HepG2 (cell line): ENCODE measurements at regions not wholly inside any gene's neighbourhood (a gene's known extent, or its start where the extent isn't known, plus 50 kb on each side); places are given as distances from the start of the nearest gene placed in this dataset.

Experiments
- AGO2 ChIP-seq: fragments of 200-400 bp; formaldehyde crosslinking; optimal IDR thresholded peaks from 2 replicates; pipeline ENCODE3; 2017; ENCODE audit warnings: mild to moderate bottlenecking, low read depth, low read length, moderate library complexity
- ATF7-NPFF ChIP-seq: sonication (generic); formaldehyde crosslinking; IDR thresholded peaks from 2 replicates; pipeline ENCODE4 v1.8.1; 2023; ENCODE audit warnings: mild to moderate bottlenecking, low read depth, missing genetic modification reagents, moderate library complexity
- BORCS8-MEF2B ChIP-seq: sonication (generic); formaldehyde crosslinking; IDR thresholded peaks from 2 replicates; pipeline ENCODE4 v1.8.0; 2022; ENCODE audit warnings: mild to moderate bottlenecking, missing genetic modification reagents
- NONO ChIP-seq, 2 experiments: fragments of 450-650 bp in 1 of 2; sonication (generic) in 1 of 2; formaldehyde crosslinking in 1 of 2; IDR thresholded peaks in 1 of 2; conservative IDR thresholded peaks in 1 of 2; 2 replicates each; pipeline versions ENCODE4 v1.6.1 to v1.8.0; 2017 to 2022; ENCODE audit warnings: mild to moderate bottlenecking in 1 of 2, missing genetic modification reagents in 1 of 2, moderate library complexity in 1 of 2
- PHF5A ChIP-seq: IDR thresholded peaks from one replicate; pipeline ENCODE4 v1.6.1; 2018; ENCODE audit warnings: low read depth, missing genetic modification reagents; ENCODE audit not compliant: unreplicated experiment
- TBL1XR1 ChIP-seq: fragments of 150-350 bp; IDR thresholded peaks from 2 replicates; pipeline ENCODE4 v1.6.1; 2014; ENCODE audit warnings: borderline replicate concordance, low read length; ENCODE audit not compliant: partially characterized antibody
- TCF12 ChIP-seq, 2 experiments: fragments of 450-650 bp in 1 of 2; sonication (generic) in 1 of 2; formaldehyde crosslinking in 1 of 2; IDR thresholded peaks; 2 replicates each; pipeline versions ENCODE4 v1.6.1 to v1.8.0; 2017 to 2022; ENCODE audit warnings: antibody characterized with exemption in 1 of 2, mild to moderate bottlenecking in 1 of 2, missing genetic modification reagents in 1 of 2, moderate library complexity in 1 of 2
- XRCC5 ChIP-seq: fragments of 200-400 bp; formaldehyde crosslinking; optimal IDR thresholded peaks from 2 replicates; pipeline ENCODE3; 2017; ENCODE audit warnings: mild to moderate bottlenecking, low read length
- YEATS2 ChIP-seq: sonication (generic); formaldehyde crosslinking; IDR thresholded peaks from 2 replicates; pipeline ENCODE4 v1.4.0; 2020; ENCODE audit warnings: missing genetic modification reagents, borderline replicate concordance
- ZBTB39 ChIP-seq: sonication (generic); formaldehyde crosslinking; IDR thresholded peaks from 2 replicates; pipeline ENCODE4 v1.5.0; 2020; ENCODE audit warnings: missing genetic modification reagents
- ZNF282 ChIP-seq: fragments of 450-650 bp; IDR thresholded peaks from 2 replicates; pipeline ENCODE4 v1.6.1; 2018; ENCODE audit not compliant: partially characterized antibody
- ZNF367 ChIP-seq: sonication (generic); formaldehyde crosslinking; IDR thresholded peaks from 2 replicates; pipeline ENCODE4 v1.4.0; 2020; ENCODE audit warnings: missing genetic modification reagents, borderline replicate concordance
- ZNF776 ChIP-seq: sonication (generic); formaldehyde crosslinking; IDR thresholded peaks from 2 replicates; pipeline ENCODE4 v1.4.0; 2020; ENCODE audit warnings: mild to moderate bottlenecking, missing genetic modification reagents
- TF ChIP-seq, protein P1 (sequence below): sonication (generic); formaldehyde crosslinking; IDR thresholded peaks from 2 replicates; pipeline ENCODE4 v1.4.0; 2020; ENCODE audit warnings: mild to moderate bottlenecking, missing genetic modification reagents
- TF ChIP-seq, protein P2 (sequence below): sonication (generic); formaldehyde crosslinking; IDR thresholded peaks from 2 replicates; pipeline ENCODE4 v1.4.0; 2020; ENCODE audit warnings: mild to moderate bottlenecking, missing genetic modification reagents

- TF ChIP-seq AGO2 (no peak), PHF5A (CRISPR knock-in tag) (no peak), TBL1XR1 (peak; percentile 93), YEATS2 (CRISPR knock-in tag) (peak; percentile 66; the same call in 1 of the 2 replicates), ZNF282 (no peak), ZBTB39 (peak; percentile 62; the same call in 1 of the 2 replicates), ZNF776 (no peak), BORCS8-MEF2B (CRISPR knock-in tag) (peak; percentile 92), NONO (IDR thresholded peaks at IDR 0.05) (no peak), NONO (CRISPR knock-in tag; conservative IDR thresholded peaks at IDR 0.05) (peak; percentile 92), ATF7-NPFF (CRISPR knock-in tag) (no peak), XRCC5 (peak; percentile 83), ZNF367 (CRISPR knock-in tag) (no peak), TCF12 (IDR thresholded peaks at IDR 0.05) (no peak), TCF12 (CRISPR knock-in tag; IDR thresholded peaks at IDR 0.05) (peak; percentile 98)
- TF ChIP-seq, protein P1, sequence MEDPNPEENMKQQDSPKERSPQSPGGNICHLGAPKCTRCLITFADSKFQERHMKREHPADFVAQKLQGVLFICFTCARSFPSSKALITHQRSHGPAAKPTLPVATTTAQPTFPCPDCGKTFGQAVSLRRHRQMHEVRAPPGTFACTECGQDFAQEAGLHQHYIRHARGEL: peak; percentile 66; the same call in 1 of the 2 replicates
- TF ChIP-seq, protein P2, sequence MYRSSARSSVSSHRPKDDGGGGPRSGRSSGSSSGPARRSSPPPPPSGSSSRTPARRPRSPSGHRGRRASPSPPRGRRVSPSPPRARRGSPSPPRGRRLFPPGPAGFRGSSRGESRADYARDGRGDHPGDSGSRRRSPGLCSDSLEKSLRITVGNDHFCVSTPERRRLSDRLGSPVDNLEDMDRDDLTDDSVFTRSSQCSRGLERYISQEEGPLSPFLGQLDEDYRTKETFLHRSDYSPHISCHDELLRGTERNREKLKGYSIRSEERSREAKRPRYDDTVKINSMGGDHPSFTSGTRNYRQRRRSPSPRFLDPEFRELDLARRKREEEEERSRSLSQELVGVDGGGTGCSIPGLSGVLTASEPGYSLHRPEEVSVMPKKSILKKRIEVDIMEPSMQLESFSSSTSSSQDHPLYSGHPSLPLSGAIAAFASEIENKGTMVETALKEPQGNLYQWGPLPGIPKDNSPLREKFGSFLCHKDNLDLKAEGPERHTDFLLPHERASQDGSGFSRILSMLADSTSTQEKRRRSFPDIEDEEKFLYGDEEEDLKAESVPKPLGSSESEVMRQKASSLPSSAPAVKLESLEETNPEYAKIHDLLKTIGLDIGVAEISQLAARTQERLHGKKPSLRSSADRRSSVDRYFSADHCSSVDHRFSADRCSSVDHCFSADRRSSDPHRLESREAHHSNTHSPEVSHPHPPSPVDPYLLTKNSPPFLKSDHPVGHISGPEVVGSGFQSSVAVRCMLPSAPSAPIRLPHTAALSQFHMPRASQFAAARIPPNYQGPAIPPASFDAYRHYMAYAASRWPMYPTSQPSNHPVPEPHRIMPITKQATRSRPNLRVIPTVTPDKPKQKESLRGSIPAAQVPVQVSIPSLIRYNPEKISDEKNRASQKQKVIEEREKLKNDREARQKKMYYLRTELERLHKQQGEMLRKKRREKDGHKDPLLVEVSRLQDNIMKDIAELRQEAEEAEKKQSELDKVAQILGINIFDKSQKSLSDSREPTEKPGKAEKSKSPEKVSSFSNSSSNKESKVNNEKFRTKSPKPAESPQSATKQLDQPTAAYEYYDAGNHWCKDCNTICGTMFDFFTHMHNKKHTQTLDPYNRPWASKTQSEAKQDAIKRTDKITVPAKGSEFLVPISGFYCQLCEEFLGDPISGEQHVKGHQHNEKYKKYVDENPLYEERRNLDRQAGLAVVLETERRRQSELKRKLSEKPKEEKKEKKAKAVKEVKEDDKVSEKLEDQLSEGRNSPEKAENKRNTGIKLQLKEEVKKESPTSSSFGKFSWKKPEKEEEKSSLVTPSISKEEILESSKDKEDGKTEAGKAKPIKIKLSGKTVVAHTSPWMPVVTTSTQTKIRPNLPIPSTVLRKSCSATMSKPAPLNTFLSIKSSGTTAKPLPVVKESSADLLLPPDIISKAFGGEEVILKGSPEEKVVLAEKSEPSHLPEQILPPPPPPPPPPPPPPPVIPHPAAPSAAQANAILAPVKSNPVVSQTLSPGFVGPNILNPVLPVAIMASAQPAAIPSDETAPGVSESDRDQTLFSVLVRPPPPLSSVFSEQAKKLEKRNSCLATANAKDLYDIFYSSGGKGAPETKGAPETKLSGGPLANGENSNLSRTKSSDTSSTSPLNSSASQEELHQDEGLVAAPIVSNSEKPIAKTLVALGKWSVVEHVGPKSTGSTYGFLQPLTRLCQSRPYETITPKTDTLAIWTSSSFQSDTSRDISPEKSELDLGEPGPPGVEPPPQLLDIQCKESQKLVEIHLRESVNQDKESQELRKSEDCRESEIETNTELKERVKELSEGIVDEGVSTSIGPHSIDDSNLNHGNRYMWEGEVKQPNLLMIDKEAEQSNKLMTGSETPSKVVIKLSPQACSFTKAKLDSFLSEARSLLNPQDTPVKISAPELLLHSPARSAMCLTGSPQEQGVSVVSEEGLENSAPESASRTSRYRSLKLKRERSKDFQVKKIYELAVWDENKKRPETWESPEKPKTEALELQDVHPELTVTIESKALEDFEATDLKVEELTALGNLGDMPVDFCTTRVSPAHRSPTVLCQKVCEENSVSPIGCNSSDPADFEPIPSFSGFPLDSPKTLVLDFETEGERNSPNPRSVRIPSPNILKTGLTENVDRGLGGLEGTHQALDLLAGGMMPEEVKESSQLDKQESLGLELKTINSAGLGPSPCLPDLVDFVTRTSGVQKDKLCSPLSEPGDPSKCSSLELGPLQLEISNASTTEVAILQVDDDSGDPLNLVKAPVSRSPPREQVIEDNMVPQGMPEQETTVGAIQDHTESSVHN: no peak; the same call in 1 of the 2 replicates
Observed at GRCh38 chr12:115423546-115423987, 739.6 kb upstream of the TBX3 start (continued).
